ENCODE measurements at regions not wholly inside any gene's neighbourhood (a gene's known extent, or its start where the extent isn't known, plus 50 kb on each side); places are given as distances from the start of the nearest gene placed in this dataset.

DNA sequence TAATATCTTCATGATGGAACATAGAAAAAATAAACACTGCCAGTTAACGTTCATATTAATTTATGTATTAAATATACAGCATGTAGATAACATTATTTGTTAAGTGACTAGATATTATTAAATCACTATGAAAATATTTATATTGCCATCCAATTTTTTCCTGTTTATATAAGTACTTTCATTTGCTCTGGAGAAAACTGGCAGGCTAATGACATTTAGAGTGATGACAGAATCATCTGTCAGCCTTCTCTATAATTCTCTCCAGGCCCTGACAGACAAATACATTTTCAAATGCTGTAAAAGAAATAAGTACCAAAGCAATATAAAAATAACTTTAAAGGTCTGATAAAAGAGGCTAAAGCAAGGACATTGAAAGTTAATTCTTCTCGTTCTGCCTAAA, 2556.7 kb upstream of the PCDH20 start:
- TF ChIP-seq POLR2A (IDR thresholded peaks at IDR 0.05) (no peak), POLR2AphosphoS5 (IDR thresholded peaks at IDR 0.05) (no peak)
- TF ChIP-seq, protein P1, sequence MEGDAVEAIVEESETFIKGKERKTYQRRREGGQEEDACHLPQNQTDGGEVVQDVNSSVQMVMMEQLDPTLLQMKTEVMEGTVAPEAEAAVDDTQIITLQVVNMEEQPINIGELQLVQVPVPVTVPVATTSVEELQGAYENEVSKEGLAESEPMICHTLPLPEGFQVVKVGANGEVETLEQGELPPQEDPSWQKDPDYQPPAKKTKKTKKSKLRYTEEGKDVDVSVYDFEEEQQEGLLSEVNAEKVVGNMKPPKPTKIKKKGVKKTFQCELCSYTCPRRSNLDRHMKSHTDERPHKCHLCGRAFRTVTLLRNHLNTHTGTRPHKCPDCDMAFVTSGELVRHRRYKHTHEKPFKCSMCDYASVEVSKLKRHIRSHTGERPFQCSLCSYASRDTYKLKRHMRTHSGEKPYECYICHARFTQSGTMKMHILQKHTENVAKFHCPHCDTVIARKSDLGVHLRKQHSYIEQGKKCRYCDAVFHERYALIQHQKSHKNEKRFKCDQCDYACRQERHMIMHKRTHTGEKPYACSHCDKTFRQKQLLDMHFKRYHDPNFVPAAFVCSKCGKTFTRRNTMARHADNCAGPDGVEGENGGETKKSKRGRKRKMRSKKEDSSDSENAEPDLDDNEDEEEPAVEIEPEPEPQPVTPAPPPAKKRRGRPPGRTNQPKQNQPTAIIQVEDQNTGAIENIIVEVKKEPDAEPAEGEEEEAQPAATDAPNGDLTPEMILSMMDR (IDR thresholded peaks at IDR 0.05), result no peak
- Histone ChIP-seq H3K4me3 (no peak overlapping the region), H3K4me1 (replicated peaks) (no peaks in the 10 kb centered on the region), H3K27ac (no peak overlapping the region), H3K27me3 (replicated peaks; ENCODE audit: insufficient read depth) (no peaks in the 10 kb centered on the region), H3K9me3 (no peaks in the 10 kb centered on the region), H3K36me3 (no peaks in the 10 kb centered on the region)
- 28% methylated on average over 2 of the region's 2 CpGs for WGBS
- intact Hi-C loops (cut with DNase I), result no loop called here
- no peak for DNase-seq (ENCODE audit: low spot score)

DNA sequence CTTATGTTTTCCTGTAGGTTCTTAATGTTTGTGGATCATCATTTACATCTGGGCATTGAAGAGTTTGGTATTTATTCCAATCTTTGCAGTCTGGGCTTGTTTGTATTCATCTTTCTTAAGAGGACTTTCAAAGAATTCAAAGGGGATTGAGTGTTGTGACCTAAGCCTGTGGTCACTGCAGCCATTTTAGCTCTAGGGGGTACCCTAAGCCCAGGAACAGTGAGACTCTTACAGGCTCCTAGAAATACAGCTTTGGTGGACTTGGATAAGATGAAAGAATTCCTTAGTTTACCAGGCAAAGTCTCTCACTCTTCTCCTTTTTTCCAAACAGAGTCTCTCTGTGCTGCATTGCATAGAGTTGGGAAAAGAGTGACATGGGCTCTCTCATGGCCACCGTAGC, 2539.0 kb upstream of the PCDH20 start:
- no peaks in the 10 kb centered on the region for H3K27me3 ChIP-seq (replicated peaks; ENCODE audit: insufficient read depth)
- 100% methylated on average over 1 of the region's 1 CpG for WGBS
- no peak overlapping the region for H3K4me3 ChIP-seq
- DNase-seq (ENCODE audit: low spot score), result no peak
- TF ChIP-seq, protein P1 (IDR thresholded peaks at IDR 0.05), result no peak
- TF ChIP-seq POLR2AphosphoS5 (IDR thresholded peaks at IDR 0.05) (no peak), POLR2A (IDR thresholded peaks at IDR 0.05) (no peak)
- intact Hi-C loops (cut with DNase I), result no loop called here
- H3K9me3 ChIP-seq, result no peaks in the 10 kb centered on the region
- H3K36me3 ChIP-seq, result no peaks in the 10 kb centered on the region
- no peaks in the 10 kb centered on the region for H3K4me1 ChIP-seq (replicated peaks)
- no peak overlapping the region for H3K27ac ChIP-seq

DNA sequence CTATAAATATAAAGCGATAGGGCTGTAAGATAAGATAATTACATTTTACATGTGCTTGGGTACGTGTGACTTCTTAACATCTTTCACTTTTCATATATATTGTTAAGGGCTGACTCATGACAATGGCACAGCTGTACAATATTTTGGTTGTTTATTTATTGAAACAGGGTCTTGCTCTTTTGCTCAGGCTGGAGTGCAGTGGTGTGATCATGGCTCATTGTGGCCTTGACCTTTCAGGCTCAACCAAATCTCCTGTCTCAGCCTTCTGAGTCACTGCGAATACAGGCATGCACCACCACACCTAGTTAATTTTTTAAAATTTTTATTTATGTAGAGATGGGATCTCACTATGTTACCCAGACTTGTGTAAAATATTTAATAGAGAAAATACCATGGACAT, 2532.4 kb upstream of the PCDH20 start:
- WGBS, result 95% methylated on average over 3 of the region's 3 CpGs
- intact Hi-C loops (cut with DNase I), result no loop called here

DNA sequence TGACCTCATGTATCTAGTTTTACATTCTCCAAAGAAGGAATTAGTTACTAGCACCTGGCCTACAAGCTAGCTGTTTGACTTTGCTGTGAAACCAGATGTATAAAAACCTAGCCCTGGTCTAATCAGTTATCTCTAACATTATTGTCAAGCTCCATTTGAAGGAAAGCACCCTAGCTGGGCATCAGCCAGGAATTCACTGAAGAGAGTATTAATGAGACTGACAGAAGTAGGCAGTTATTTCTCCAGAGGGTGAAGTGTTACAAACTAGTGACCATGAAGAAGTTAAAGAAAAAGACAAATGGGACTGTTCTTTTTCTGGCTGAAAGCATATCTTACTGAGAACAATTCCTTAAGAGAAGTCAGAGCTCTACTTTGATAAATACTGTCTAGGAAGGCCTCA, 2529.3 kb upstream of the PCDH20 start:
- Histone ChIP-seq H3K4me1 (replicated peaks) (no peaks in the 10 kb centered on the region), H3K27ac (no peak overlapping the region), H3K4me3 (no peak overlapping the region), H3K9me3 (no peaks in the 10 kb centered on the region), H3K27me3 (replicated peaks; ENCODE audit: insufficient read depth) (no peaks in the 10 kb centered on the region), H3K36me3 (no peaks in the 10 kb centered on the region)
- TF ChIP-seq POLR2A (IDR thresholded peaks at IDR 0.05), result no peak
- TF ChIP-seq POLR2AphosphoS5 (IDR thresholded peaks at IDR 0.05), result no peak
- TF ChIP-seq, protein P1 (IDR thresholded peaks at IDR 0.05), result no peak
- no peak for DNase-seq (ENCODE audit: low spot score)
- intact Hi-C loops (cut with DNase I), result no loop called here

More for the DNA sequence above, 2532.4 kb upstream of the PCDH20 start:
- Histone ChIP-seq H3K9me3 (no peaks in the 10 kb centered on the region), H3K4me3 (no peak overlapping the region), H3K4me1 (replicated peaks) (no peaks in the 10 kb centered on the region), H3K27me3 (replicated peaks; ENCODE audit: insufficient read depth) (no peaks in the 10 kb centered on the region), H3K36me3 (no peaks in the 10 kb centered on the region), H3K27ac (no peak overlapping the region)
- no peak for DNase-seq (ENCODE audit: low spot score)
- no peak for TF ChIP-seq POLR2AphosphoS5 (IDR thresholded peaks at IDR 0.05)
- TF ChIP-seq POLR2A (IDR thresholded peaks at IDR 0.05), result no peak
- TF ChIP-seq, protein P1 (IDR thresholded peaks at IDR 0.05), result no peak

DNA sequence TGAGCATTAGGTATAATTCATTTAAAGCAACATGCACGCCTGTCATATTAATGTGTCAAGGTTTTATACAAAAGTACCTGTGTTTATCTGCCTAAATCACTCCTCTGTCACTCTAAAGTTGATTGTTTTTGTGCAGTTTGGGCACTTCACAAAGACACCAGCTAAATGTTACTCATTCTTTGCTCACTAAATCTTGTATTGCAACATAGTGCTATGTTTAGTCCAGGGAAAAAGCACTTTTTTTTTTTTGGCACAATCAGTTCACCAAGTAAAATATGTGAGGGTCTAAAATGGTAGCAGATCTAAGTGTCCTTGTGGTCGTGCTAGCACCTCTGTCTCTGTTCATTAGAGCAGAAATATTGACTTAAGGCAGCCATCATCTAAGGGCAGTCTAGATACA, 2526.7 kb upstream of the PCDH20 start:
- 48% methylated on average over 2 of the region's 2 CpGs for WGBS

More for the DNA sequence above, 2526.7 kb upstream of the PCDH20 start:
- H3K4me3 ChIP-seq, result no peak overlapping the region
- H3K27me3 ChIP-seq (replicated peaks; ENCODE audit: insufficient read depth), result no peaks in the 10 kb centered on the region
- intact Hi-C loops (cut with DNase I), result no loop called here
- no peaks in the 10 kb centered on the region for H3K36me3 ChIP-seq
- no peaks in the 10 kb centered on the region for H3K9me3 ChIP-seq
- H3K4me1 ChIP-seq (replicated peaks), result no peaks in the 10 kb centered on the region
- no peak for TF ChIP-seq POLR2A (IDR thresholded peaks at IDR 0.05)
- TF ChIP-seq, protein P1 (IDR thresholded peaks at IDR 0.05), result no peak
- no peak for TF ChIP-seq POLR2AphosphoS5 (IDR thresholded peaks at IDR 0.05)
- H3K27ac ChIP-seq, result no peak overlapping the region
- DNase-seq (ENCODE audit: low spot score), result no peak

Measured in prostate gland (tissue), 2 donors.